SIG-M5 treated with dmso at 0.1 percent for 504 hours (cell line): ENCODE measurements at regions not wholly inside any gene's neighbourhood (a gene's known extent, or its start where the extent isn't known, plus 50 kb on each side); places are given as distances from the start of the nearest gene placed in this dataset.

Source experiments
- DNase-seq: peaks from one replicate; lab custom pipeline; 2025; ENCODE audit not compliant: unreplicated experiment; lab: John Stamatoyannopoulos, UW

GRCh38 chr1:219281831-219282230 is 108.2 kb downstream of the LYPLAL1 start:
- no peak for DNase-seq

DNA sequence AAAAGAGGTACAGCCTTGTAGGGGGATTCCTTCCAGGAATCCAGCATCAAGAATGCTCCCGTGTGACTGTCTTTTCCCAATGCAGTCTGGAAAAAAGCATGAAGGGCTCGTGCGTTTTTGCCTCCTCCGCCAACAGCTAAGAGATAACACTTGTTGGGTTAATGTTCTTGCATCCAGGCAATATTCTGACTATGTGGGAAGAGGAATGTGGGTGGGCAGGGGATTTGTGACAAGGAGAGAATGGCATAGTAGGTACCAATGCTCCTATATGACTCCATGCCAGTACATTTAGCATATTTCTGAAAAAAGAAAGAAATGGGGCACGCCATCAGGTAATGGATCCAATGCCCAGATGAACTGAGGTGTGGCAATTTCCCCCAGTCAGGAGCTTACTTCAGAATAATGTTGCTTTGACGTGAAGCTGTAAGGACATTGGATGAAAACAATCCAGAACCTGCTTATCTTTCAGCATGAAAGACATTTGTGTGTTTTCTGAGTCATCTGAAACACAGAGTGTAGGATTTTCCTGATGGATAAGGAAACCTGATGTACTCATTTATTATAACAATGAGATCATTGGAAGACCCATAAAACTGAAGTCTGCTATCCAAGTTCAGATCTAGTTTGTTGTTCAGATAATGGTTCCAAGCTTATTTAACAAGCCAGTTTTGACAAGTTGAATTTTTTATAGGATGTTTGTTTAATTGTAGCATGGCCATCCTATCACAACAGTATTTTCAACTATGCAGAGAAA is 105.5 kb downstream of the LYPLAL1 start:
- DNase-seq = no peak

GRCh38 chr1:219278288-219278687 is 104.6 kb downstream of the LYPLAL1 start:
- DNase-seq = no peak

DNA sequence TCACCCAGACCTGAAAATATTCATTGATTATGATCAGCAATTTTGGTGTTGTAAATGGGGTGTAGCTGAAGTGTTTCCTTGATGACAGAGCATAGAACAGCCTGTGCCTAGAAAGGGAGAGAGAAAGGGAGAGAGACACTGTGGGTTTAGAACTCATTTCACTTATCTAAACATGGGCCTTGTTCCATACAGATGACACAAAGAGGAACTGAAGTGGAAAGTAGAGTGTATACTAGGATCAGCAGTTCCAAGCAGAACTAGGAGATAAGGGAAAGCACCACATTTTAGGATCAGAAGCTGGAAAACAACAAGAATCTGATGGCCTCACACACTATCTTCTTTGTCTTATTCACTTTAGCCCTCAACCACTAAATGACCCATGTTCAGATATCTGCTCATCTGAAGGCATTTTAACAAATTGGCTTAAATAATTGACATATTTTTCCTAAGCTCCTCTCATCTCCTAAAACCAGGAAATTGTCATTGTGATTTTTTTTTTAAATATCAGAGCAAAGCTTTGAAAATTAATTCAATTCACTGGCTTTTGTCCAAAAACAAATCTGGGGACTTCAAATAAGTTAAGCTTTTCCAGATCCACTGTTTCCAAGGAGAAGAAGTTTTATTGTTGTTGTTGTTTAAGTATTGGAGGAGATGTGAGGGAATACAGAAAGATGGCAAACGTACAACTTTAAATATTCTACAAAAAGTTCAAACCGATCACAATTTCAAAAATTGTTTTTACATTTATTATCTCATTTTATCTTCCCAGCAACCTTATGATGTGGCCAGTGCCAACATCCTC is 103.8 kb downstream of the LYPLAL1 start:
- DNase-seq = no peak

DNA sequence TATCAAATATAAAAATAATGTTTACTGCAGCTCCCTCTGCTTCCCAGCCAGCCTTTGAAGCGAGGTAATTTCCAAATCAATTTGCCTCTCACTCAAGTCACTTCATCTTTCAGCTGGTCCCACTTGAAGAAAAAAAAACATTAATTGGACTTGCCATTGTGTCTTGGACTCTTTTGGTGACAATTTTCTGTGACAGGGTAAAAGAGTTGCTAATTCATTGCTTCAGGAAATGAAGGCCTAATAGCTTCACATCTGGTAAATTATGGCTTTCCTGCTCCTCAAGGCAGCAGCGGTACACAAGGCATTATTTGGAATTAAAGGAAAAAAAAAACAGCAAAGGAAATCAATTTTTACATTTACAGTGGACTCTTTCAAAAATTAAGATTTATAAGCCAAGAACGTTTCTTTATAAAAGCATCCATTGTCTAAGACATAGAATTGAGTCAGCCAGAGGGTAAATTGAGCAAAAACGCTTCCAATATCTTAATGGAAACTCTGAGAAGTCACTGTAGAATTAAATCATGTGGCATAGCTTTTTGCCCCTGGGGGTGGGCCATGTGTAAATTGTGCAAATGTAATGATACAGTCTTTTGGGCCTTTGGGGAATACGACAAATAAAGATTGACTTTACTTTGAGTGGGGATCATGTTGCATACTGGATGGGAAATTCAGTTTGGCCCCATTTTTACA is 102.5 kb downstream of the LYPLAL1 start:
- no peak for DNase-seq

GRCh38 chr1:219273088-219273686 is 99.5 kb downstream of the LYPLAL1 start:
- DNase-seq = no peak

- DNase-seq = no peak
These were observed 98.3 kb downstream of the LYPLAL1 start for GRCh38 chr1:219271818-219272535.

DNA sequence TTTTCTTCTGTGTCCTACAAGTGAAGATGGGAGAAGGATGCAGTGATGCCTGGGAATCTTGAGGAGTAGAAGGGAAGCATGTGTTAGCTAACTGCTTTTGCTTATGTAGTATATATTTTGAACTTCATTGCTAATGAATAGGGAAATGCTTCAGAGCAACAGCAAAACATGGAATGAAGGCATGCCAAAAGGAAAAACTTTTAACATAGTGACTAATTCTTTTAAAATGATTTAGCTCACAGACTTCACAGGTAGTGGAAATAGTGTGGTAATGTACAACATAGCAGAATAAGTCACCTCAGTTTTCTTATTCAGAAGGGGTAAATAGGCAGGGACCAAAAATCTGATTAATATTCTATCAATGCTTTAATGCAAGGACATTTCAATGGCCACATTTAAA is 95.5 kb downstream of the LYPLAL1 start:
- no peak for DNase-seq

- no peak for DNase-seq
These were observed 92.8 kb downstream of the LYPLAL1 start for GRCh38 chr1:219266524-219266923.

- DNase-seq = no peak
These were observed 91.4 kb downstream of the LYPLAL1 start for GRCh38 chr1:219265026-219265515.

DNA sequence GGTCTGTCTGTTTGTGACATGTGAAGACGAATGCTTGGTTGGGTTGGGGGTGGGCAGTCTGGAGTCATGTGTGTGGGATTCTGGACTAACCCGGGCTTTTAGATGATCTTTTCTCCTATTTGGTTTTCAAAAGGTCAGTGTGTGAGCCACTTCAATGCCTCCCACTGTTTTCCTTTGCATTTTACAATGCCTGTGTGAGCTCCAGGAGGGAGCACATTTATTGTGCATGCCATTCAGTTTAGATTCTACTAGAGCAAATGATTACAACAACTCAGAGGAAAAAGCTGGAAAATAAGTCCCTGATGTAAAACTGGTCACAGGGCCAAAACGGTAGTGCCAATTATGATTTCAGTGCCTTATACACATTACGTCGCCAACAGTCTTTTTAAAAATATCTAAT is 90.9 kb downstream of the LYPLAL1 start:
- DNase-seq = no peak
